ENCODE measurements at regions not wholly inside any gene's neighbourhood (a gene's known extent, or its start where the extent isn't known, plus 50 kb on each side); places are given as distances from the start of the nearest gene placed in this dataset.

DNA sequence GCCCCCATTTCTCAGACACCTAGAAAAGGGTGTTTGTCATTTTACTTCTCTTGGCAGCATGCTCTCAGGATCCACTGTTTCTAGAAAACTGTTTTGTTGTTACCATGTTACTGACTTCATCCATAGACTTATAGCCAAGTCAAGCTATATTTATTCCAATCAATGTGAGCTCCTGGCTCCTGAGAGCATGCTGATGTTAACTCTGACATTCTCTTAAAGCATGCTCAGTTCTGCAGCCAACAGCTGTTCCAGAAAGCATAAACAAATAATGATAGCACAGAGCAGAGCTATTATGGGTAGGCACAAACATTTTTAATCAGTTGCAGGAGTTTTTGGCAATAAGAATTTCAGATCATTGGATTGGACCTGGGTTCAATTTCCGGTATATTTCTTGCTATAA lies 92.4 kb upstream of the CEP85L start:
- TF ChIP-seq, protein P1, sequence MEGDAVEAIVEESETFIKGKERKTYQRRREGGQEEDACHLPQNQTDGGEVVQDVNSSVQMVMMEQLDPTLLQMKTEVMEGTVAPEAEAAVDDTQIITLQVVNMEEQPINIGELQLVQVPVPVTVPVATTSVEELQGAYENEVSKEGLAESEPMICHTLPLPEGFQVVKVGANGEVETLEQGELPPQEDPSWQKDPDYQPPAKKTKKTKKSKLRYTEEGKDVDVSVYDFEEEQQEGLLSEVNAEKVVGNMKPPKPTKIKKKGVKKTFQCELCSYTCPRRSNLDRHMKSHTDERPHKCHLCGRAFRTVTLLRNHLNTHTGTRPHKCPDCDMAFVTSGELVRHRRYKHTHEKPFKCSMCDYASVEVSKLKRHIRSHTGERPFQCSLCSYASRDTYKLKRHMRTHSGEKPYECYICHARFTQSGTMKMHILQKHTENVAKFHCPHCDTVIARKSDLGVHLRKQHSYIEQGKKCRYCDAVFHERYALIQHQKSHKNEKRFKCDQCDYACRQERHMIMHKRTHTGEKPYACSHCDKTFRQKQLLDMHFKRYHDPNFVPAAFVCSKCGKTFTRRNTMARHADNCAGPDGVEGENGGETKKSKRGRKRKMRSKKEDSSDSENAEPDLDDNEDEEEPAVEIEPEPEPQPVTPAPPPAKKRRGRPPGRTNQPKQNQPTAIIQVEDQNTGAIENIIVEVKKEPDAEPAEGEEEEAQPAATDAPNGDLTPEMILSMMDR (IDR thresholded peaks at IDR 0.05): no peak
- TF ChIP-seq POLR2A (IDR thresholded peaks at IDR 0.05): no peak

Measured in vagina (tissue), 2 donors.